Astrocyte (in vitro differentiated cells and primary cell): ENCODE measurements at regions not wholly inside any gene's neighbourhood (a gene's known extent, or its start where the extent isn't known, plus 50 kb on each side); places are given as distances from the start of the nearest gene placed in this dataset.

Experiments
- CTCF ChIP-seq: IDR thresholded peaks from 2 replicates; pipeline ENCODE4 v1.5.1; 2011; ENCODE audit warnings: low read depth, mild to moderate bottlenecking, inconsistent platforms, low read length, moderate library complexity; ENCODE audit not compliant: insufficient read depth
- EZH2 ChIP-seq: IDR thresholded peaks from 2 replicates; pipeline ENCODE4 v1.6.1; 2012; ENCODE audit warnings: mild to moderate bottlenecking, low read length, inconsistent platforms; ENCODE audit not compliant: insufficient read depth

- TF ChIP-seq CTCF: no peak
- TF ChIP-seq EZH2: no peak
These were observed 831.2 kb upstream of the CDH2 start for GRCh38 chr18:29007986-29008654.
